ENCODE measurements at regions not wholly inside any gene's neighbourhood (a gene's known extent, or its start where the extent isn't known, plus 50 kb on each side); places are given as distances from the start of the nearest gene placed in this dataset.

DNA sequence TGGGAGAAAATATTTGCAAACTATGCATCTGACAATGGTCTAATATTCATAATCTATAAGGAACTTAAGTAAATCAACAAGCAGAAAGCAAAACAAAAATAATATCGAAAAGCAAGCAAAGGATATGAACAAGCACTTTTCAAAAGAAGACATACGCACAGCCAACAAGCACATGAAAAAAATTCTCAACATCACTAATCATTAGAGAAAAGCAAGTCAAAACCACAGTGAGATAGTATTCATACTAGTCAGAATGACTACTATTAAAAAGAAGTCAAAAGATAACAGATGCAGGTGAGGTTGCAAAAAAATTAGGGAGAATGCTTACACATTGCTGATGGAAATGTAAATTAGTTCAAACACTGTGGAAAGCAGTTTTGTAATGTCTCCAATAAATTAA lies 410.2 kb downstream of the MMUT start:
- intact Hi-C loops (cut with DNase I): no loop called here
- Histone ChIP-seq H3K27ac (no peak overlapping the region), H3K36me3 (no peaks in the 10 kb centered on the region), H3K27me3 (replicated peaks; ENCODE audit: insufficient read depth) (no peaks in the 10 kb centered on the region), H3K4me3 (no peak overlapping the region), H3K9me3 (no peaks in the 10 kb centered on the region), H3K4me1 (replicated peaks) (no peaks in the 10 kb centered on the region)
- no peak for DNase-seq (ENCODE audit: low spot score)
- TF ChIP-seq POLR2A (IDR thresholded peaks at IDR 0.05): no peak
- TF ChIP-seq, protein P1, sequence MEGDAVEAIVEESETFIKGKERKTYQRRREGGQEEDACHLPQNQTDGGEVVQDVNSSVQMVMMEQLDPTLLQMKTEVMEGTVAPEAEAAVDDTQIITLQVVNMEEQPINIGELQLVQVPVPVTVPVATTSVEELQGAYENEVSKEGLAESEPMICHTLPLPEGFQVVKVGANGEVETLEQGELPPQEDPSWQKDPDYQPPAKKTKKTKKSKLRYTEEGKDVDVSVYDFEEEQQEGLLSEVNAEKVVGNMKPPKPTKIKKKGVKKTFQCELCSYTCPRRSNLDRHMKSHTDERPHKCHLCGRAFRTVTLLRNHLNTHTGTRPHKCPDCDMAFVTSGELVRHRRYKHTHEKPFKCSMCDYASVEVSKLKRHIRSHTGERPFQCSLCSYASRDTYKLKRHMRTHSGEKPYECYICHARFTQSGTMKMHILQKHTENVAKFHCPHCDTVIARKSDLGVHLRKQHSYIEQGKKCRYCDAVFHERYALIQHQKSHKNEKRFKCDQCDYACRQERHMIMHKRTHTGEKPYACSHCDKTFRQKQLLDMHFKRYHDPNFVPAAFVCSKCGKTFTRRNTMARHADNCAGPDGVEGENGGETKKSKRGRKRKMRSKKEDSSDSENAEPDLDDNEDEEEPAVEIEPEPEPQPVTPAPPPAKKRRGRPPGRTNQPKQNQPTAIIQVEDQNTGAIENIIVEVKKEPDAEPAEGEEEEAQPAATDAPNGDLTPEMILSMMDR (IDR thresholded peaks at IDR 0.05): no peak
- 90% methylated on average over 2 of the region's 2 CpGs for WGBS

DNA sequence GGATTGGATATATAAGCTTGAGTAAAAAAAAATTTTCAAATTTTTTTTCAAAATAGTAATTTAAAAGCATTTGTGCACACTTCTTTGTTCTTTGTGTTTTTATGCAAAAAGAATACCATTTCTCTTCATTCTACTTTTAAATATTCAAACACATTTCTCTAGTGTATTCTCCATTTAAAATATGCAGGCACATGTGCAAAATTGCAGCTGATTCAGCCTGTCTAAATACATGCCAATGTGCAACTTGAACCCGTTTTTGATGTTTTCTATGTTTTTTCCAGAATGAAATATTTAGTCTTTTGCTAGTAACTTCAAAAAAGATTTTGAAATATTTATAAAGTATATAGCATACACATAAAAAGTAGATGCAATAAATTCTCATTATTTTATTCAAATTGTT lies 411.8 kb downstream of the MMUT start:
- intact Hi-C loops (cut with DNase I): no loop called here
- no peak overlapping the region for H3K27ac ChIP-seq
- H3K4me1 ChIP-seq (replicated peaks): no peaks in the 10 kb centered on the region
- H3K9me3 ChIP-seq: no peaks in the 10 kb centered on the region
- no peak overlapping the region for H3K4me3 ChIP-seq
- H3K27me3 ChIP-seq (replicated peaks; ENCODE audit: insufficient read depth): no peaks in the 10 kb centered on the region
- TF ChIP-seq, protein P1 (IDR thresholded peaks at IDR 0.05): no peak
- TF ChIP-seq POLR2A (IDR thresholded peaks at IDR 0.05) (no peak), POLR2AphosphoS5 (IDR thresholded peaks at IDR 0.05) (no peak)
- 82% methylated on average over 1 of the region's 1 CpG for WGBS
- no peak for DNase-seq (ENCODE audit: low spot score)
- no peaks in the 10 kb centered on the region for H3K36me3 ChIP-seq

DNA sequence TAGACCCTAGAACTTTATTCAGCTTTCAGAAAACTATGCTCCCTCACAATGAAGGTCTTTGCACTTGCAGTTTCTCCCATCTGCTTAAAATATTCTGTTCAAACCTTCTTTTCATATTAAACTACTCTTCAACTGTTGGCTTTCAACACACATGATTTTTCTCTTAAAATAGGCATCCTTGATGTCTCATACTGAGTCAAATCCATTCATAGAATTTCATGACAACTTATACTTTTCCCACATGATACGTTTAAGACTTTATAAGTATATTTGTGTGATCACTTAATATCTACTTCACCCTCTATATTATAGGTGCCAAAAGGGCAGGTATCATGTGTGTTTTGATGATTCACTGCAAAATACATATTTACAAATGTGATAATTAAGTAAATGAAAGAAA lies 412.5 kb downstream of the MMUT start:
- Histone ChIP-seq H3K27me3 (replicated peaks; ENCODE audit: insufficient read depth) (no peaks in the 10 kb centered on the region), H3K36me3 (no peaks in the 10 kb centered on the region), H3K4me1 (replicated peaks) (no peaks in the 10 kb centered on the region), H3K27ac (no peak overlapping the region), H3K9me3 (no peaks in the 10 kb centered on the region), H3K4me3 (no peak overlapping the region)
- no peak for DNase-seq (ENCODE audit: low spot score)
- TF ChIP-seq, protein P1 (IDR thresholded peaks at IDR 0.05): no peak
- TF ChIP-seq POLR2A (IDR thresholded peaks at IDR 0.05) (no peak), POLR2AphosphoS5 (IDR thresholded peaks at IDR 0.05) (no peak)
- 78% methylated on average over 1 of the region's 1 CpG for WGBS
- intact Hi-C loops (cut with DNase I): no loop called here

DNA sequence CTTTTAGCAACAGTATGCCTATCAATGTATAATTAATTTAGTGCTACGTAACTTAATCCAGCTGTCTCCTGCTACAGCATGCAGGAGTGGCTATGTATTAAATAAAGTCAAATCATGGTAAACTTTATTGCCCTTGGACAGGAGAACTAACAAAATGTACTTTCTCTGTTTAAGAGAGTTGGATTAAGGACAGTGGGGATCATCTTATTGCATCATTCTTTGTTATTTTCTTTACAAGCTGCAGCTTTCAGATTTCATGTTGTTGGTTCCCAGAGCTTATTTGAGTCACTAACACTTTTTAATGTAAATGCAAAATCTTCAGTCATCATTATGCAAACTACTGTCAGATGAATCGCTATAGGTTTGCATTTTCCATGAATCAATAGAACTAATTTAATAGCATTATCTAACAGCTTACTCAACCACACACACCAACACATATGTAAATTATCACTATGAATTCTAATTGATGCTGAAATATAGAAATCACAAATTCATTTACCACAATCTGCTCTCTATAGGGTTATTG lies 424.7 kb downstream of the MMUT start:
- Histone ChIP-seq H3K4me3 (no peak overlapping the region), H3K27me3 (replicated peaks; ENCODE audit: insufficient read depth) (no peaks in the 10 kb centered on the region), H3K9me3 (no peaks in the 10 kb centered on the region), H3K4me1 (replicated peaks) (no peaks in the 10 kb centered on the region), H3K27ac (no peak overlapping the region), H3K36me3 (no peaks in the 10 kb centered on the region)
- TF ChIP-seq, protein P1 (IDR thresholded peaks at IDR 0.05): no peak
- TF ChIP-seq POLR2AphosphoS5 (IDR thresholded peaks at IDR 0.05) (no peak), POLR2A (IDR thresholded peaks at IDR 0.05) (no peak)
- 69% methylated on average over 2 of the region's 2 CpGs for WGBS
- intact Hi-C loops (cut with DNase I): no loop called here
- no peak for DNase-seq (ENCODE audit: low spot score)

DNA sequence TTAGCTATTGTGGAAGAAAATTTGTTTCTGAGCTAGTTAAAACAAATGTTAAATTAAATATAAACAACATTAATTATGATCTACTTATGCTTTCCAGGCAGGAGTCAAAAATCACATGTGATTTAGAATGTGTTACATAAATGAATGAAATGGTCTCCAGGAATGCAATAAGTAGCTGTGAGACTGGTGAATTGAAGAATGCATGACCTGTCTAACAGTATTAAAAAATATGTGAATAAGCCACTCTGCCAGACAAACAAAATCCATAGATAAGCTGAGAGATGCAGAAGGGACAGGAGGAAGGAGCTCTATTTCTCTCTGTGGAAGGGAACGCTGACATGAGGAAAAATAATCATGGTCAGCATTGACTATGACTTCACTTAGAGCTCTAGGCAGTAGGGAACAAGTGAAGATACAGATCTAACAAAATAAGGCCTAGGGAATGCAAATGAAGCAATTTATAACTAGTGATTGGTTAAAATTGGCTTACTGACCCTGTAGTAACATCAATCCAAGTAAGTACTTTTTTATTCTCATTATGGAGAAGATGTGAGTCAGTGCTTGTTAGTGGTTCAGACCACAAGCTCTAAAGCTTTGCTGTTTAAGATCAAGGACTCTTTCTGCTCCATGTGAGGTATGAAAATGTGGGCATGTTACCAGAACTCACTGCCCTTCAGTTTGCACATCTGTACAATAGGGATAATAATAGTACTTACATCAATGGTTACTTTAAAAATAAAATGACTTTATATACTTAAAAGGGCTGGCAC lies 432.6 kb downstream of the MMUT start:
- WGBS: 86% methylated on average over 1 of the region's 1 CpG
- no peak overlapping the region for H3K27ac ChIP-seq
- intact Hi-C loops (cut with DNase I): no loop called here
- no peaks in the 10 kb centered on the region for H3K9me3 ChIP-seq
- no peaks in the 10 kb centered on the region for H3K36me3 ChIP-seq
- H3K4me1 ChIP-seq (replicated peaks): no peaks in the 10 kb centered on the region
- TF ChIP-seq, protein P1 (IDR thresholded peaks at IDR 0.05): no peak
- TF ChIP-seq POLR2A (IDR thresholded peaks at IDR 0.05) (no peak), POLR2AphosphoS5 (IDR thresholded peaks at IDR 0.05) (no peak)
- no peak for DNase-seq (ENCODE audit: low spot score)
- no peaks in the 10 kb centered on the region for H3K27me3 ChIP-seq (replicated peaks; ENCODE audit: insufficient read depth)
- no peak overlapping the region for H3K4me3 ChIP-seq

All from prostate gland (tissue), 2 donors.